Epithelial cell of prostate (primary cell): ENCODE measurements at regions not wholly inside any gene's neighbourhood (a gene's known extent, or its start where the extent isn't known, plus 50 kb on each side); places are given as distances from the start of the nearest gene placed in this dataset.

Experiments used
- DNase-seq: peaks from one replicate; pipeline ENCODE4 v3.0.0-alpha.2; 2011; ENCODE audit warnings: low read depth, low spot score
- H3K27ac ChIP-seq: fragments of 450-650 bp; 2 replicates; pipeline ENCODE4 v1.5.1; 2017; ENCODE audit warnings: mild to moderate bottlenecking

- DNase-seq: no peak
- H3K27ac ChIP-seq: no peak overlapping the region
Observed at GRCh38 chr9:1457460-1457859, 407.3 kb downstream of the DMRT2 start.

- H3K27ac ChIP-seq: peak overlapping the region; percentile 40
- DNase-seq: peak; percentile 87
Observed at GRCh38 chr9:1458503-1458902, 408.3 kb downstream of the DMRT2 start.

- no peak for DNase-seq
- no peak overlapping the region for H3K27ac ChIP-seq
Observed at GRCh38 chr9:1460143-1460769, 410.1 kb downstream of the DMRT2 start.

DNA sequence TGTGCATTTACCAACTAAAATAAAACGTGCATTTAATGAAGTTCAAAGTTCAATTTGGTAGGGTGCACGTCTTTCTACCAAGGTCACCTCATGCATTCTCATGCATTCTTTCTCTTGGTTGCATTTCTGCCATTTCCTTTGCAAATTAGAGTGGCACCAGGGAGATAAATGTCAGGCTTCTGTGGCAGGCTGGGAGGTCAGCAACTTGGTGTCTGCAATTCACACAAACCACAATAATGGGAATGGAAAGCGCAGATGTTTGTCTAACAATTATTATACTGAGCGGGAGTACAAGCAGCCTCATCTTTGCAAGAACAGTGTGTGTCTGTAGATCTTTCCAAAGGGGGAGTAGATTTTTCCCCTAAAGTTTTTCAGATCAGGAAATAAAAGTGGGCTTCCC is 411.7 kb downstream of the DMRT2 start:
- no peak for DNase-seq
- H3K27ac ChIP-seq: no peak overlapping the region

GRCh38 chr9:1462626-1463308 is 412.6 kb downstream of the DMRT2 start:
- DNase-seq: peak; percentile 53
- H3K27ac ChIP-seq: peak overlapping the region; percentile 42

GRCh38 chr9:1469996-1470395 is 419.8 kb downstream of the DMRT2 start:
- DNase-seq: no peak
- H3K27ac ChIP-seq: no peak overlapping the region

- no peak for DNase-seq
- H3K27ac ChIP-seq: no peak overlapping the region
Observed at GRCh38 chr9:1473956-1474634, 423.9 kb downstream of the DMRT2 start.

- no peak overlapping the region for H3K27ac ChIP-seq
Observed at GRCh38 chr9:1474671-1475070, 424.5 kb downstream of the DMRT2 start.

DNA sequence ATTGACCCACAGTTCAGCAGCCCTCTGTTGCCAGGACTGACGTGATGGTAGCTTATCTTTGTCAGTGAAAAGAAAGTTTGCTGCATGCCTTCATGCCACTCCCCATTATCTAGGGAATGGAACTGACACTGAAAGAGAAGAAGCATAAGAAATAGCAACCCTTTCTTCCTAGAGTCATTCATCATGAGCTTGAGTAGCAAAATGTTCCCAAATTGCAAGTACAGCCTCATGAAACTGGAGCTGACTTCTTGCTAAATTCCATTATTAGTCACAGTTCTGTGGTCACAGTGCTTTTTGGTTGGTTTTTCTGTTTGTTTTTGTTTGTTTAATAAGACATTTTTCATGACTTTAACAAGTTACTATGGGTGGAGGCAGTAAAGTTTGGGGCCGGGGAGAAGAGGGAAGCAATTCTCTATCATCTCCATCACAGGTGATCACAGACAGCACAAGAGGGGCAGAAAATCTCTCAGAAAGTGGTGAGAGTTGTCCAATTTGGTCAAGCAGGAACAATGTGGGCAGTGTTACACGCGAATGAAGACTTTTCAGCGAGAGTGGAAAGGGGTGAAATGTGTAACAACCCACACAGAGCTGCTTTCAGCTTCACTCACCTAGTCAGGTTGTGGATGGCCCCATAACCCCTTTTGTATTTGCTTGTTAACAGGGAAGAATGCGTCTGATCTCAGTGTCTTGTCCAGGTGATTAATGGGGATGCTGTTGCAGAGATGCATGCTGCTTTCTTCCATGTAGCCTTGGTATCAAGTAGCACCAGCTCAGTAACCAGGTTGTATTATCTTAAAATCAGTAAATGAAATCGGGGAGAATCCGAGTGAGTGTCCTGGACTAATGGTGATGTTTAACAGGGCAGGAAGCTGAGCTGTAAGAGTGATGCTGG is 440.4 kb downstream of the DMRT2 start:
- DNase-seq: no peak

More at GRCh38 chr9:1474671-1475070, 424.5 kb downstream of the DMRT2 start:
- no peak for DNase-seq

GRCh38 chr9:1492156-1492555 is 442.0 kb downstream of the DMRT2 start:
- H3K27ac ChIP-seq: no peak overlapping the region
- DNase-seq: no peak

More for the DNA sequence above, 440.4 kb downstream of the DMRT2 start:
- no peak overlapping the region for H3K27ac ChIP-seq

DNA sequence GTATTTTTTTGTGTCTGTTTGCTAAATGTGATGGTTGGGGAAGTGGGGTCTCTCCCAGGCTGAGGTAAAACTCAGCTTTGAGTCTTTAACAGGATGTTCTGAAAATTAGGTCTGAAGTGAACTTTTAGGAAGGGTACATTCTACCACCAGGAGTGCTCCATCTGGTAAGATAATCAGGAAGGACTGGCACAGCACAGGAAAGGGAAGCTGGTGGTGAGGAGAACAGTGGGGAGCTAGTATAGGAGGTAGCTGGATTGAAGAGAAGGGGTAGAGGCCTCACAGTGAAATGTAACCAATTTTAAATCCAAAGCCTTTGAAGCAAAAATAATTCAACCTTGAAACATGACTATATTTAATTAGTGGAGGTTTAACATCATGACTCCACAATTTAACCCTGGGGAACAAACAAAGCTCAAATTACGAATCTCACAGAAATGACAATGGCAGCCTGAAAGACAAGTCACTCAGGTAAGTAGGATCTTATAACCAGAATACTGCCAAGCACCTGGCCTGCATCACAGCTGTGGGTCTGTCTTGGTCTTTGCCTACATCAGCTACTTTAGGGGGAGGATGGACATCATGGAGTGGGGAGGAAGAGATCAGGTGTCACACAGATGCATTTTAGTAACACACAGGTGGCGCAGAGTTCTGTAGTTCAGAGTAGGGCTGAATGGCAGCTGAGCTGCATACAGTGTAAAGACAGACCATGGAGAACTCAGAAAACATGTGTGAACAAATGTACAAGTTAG is 445.3 kb downstream of the DMRT2 start:
- no peak overlapping the region for H3K27ac ChIP-seq
- no peak for DNase-seq

DNA sequence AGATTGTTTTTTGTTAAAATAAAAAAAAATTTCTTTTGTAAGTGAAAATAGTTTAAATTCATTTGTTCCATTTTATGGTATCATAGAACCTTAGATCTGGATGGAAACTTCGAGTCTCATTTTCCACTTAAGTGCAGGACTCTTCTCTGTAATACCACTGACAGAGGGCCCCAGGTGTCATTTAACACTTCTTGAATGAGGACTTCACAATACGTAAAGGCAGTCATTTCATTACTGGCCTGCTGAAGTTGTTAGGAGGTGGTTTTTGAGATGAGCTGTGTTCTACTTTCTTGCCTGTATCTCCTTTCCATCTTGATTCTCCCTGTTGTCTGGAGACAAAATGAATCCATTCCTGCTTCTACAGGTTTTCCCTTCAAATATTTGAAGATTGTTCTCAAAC is 455.3 kb downstream of the DMRT2 start:
- H3K27ac ChIP-seq: no peak overlapping the region
- DNase-seq: no peak

- DNase-seq: no peak
- no peak overlapping the region for H3K27ac ChIP-seq
Observed at GRCh38 chr9:1510712-1511111, 460.6 kb downstream of the DMRT2 start.

GRCh38 chr9:1513105-1513504 is 462.9 kb downstream of the DMRT2 start:
- no peak overlapping the region for H3K27ac ChIP-seq
- DNase-seq: peak; percentile 24

GRCh38 chr9:1514250-1514649 is 464.1 kb downstream of the DMRT2 start:
- DNase-seq: no peak
- no peak overlapping the region for H3K27ac ChIP-seq

DNA sequence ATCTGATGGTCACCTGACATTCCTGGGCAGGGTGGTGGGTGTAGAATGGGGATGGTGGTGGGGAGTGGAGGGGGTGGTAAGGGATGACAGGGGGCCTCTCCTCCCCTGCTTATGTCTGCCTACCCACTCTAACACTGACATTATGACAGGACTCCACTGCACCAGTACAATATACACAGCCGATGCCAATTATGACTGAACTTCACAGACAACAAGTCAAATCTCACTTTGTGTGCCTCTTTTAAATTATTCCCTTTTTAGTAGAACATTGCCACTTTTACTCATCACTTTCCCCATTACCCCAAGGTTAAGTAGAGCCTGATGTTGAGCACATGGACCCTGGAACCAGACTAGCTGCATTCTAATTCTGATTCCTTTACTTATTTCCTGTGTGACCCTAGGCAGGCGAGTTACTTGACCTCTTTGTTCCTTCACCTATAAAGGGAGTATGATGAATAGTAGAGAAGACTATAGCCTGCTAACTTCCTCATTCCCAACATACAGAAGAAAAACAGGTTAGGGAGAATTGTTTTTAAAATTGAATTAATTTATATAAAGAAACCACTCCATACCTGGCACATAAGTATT is 464.7 kb downstream of the DMRT2 start:
- H3K27ac ChIP-seq: no peak overlapping the region
- no peak for DNase-seq

GRCh38 chr9:1515557-1515956 is 465.4 kb downstream of the DMRT2 start:
- no peak for DNase-seq
- no peak overlapping the region for H3K27ac ChIP-seq

DNA sequence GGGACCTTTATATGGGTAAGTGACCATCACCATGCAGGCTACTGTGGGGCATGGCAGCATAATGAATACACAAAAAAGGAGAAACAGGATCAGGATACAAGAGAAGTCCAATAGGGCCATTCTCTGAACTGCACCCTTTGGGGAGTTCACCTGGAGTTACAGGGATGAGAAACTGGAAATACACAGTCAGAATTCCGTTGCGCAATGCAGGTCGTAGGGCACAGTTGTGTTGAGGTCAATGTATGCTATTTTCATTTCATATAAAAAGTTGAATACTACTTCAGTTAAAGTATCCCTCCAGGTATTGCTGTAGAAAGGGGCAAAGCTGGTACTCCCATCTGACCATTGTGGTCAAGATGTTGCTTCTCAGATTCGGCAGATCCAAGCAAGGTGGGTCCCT is 471.4 kb downstream of the DMRT2 start:
- no peak overlapping the region for H3K27ac ChIP-seq
- DNase-seq: no peak

DNA sequence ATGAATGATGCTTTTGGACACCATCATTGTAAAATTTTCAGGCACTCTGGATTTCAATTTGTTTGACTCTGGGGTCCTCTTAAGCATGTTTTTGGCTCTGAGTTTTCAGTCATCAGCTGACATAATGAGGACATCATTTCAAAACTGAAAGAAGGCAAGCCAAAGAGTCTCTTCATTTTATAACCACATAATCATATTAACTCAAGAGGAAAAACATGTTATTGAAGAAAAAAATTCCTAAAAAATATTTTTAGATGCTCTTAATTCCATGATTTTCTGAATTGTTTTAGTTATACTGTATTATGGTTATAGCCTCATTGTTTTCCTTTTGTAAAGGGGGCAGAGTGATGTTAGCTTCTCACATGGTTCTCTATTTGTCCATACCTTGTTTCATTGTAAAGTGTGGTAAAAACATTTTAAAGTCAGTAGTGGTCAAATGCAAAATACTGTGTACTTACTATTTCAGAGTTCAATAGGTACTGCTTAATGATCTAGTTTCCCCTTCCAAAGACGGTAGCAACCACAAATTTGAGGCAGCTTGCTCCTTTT is 472.1 kb downstream of the DMRT2 start:
- DNase-seq: no peak

More for the DNA sequence above, 472.1 kb downstream of the DMRT2 start:
- H3K27ac ChIP-seq: no peak overlapping the region
